Esophagus squamous epithelium (tissue), 5 donors: ENCODE measurements at regions not wholly inside any gene's neighbourhood (a gene's known extent, or its start where the extent isn't known, plus 50 kb on each side); places are given as distances from the start of the nearest gene placed in this dataset.

ENCODE experiments used
- DNase-seq: peaks from one replicate; lab custom pipeline; 2025; lab: John Stamatoyannopoulos, UW
- H3K27ac ChIP-seq, 4 donors: fragments of 200-600 bp; sonication (generic); one replicate each; pipeline ENCODE4 v1.5.1; 2016 to 2019; ENCODE audit warnings: mild to moderate bottlenecking in 1 of 4
- H3K27me3 ChIP-seq, 4 donors: fragments of 200-600 bp; sonication (generic); 1 replicate in 3 of 4; 2 replicates in 1 of 4; pipeline versions ENCODE4 v1.5.1 to v1.6.0; 2017 to 2021; ENCODE audit warnings: antibody characterized with exemption in 1 of 4
- H3K36me3 ChIP-seq, 3 donors: fragments of 200-600 bp; sonication (generic); one replicate each; pipeline ENCODE4 v1.5.1; 2016 to 2019
- H3K4me1 ChIP-seq, 3 donors: fragments of 200-600 bp; sonication (generic); one replicate each; pipeline ENCODE4 v1.5.1; 2017 to 2019
- H3K4me3 ChIP-seq, 4 donors: fragments of 200-600 bp; sonication (generic); 1 replicate in 3 of 4; 2 replicates in 1 of 4; pipeline ENCODE4 v1.5.1; 2016 to 2019; ENCODE audit warnings: mild to moderate bottlenecking in 2 of 4, moderate library complexity in 1 of 4
- H3K9me3 ChIP-seq, 3 donors: fragments of 200-600 bp; sonication (generic); one replicate each; pipeline ENCODE4 v1.5.1; 2016 to 2019
- POLR2A ChIP-seq, 4 donors: fragments of 450-650 bp; IDR thresholded peaks; one replicate each; pipeline ENCODE4 v1.6.1; 2017; ENCODE audit warnings: antibody characterized with exemption in 4 of 4, mild to moderate bottlenecking in 4 of 4, moderate library complexity in 3 of 4
- WGBS, 2 donors: methylation state at CpG; one replicate each; pipeline ENCODE4 v1.1.5; 2018; 5-methylcytosine and 5-hydroxymethylcytosine counted together
- intact Hi-C: fragments of 100-400 bp; cut with DNase I; formaldehyde crosslinking; loops from one replicate; pipeline ENCODE4 v1.15.0; 2022
- TF ChIP-seq, protein P1 (sequence below), 6 experiments: fragments of 450-650 bp in 4 of 6; fragments of 200-600 bp in 2 of 6; sonication (generic) in 2 of 6; IDR thresholded peaks; one replicate each; pipeline ENCODE4 v1.5.1; 2016 to 2019; ENCODE audit warnings: antibody characterized with exemption in 6 of 6, mild to moderate bottlenecking in 4 of 6, moderate library complexity in 4 of 6
- donor health status: DM: yes; HTN: yes; CAD: no.

DNA sequence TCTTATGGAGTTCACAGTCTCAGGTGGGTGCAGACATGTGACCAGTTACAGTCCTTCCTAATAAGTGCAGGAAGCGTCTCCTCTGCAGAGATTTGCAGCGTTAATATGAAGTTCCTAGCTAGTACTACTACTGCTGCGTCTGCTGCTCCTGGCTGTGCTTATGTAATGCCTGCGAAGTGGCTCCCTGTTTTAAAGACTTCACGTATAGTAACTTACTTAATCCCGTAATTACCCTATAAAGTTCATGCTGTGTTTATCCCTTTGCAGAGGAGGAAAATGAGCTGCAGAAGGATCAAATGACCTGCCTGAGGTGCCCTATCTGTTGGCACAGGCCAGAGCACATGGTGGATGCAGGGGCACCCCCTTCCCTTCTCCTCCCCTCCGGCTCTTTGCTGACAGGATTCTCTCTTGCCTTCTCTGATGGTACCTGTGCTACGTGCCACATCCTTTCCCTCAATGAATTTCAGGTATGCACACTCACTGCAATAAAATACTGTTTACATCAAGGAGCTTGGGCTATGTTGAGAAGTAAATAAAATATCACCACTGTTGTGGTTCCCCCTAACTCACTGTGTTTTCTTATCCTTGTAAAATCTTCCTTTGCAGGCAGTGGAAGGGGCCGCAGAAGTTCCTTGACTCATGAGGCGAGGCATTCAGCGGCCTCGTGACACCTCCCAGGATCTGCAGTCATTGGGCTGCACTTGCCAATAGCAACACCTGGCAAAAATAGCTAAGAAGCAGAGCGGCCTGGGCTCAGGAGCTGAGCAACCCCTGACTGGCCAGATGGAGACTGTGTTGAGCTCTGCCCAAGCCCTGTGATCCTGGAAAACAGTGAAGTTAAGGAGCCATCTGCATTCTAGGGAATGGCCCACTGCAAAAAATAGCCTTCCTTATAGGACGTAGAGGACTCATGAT, 188.9 kb upstream of the ATP10A start:
- TF ChIP-seq POLR2A (IDR thresholded peaks at IDR 0.05), result no peak
- TF ChIP-seq, protein P1, sequence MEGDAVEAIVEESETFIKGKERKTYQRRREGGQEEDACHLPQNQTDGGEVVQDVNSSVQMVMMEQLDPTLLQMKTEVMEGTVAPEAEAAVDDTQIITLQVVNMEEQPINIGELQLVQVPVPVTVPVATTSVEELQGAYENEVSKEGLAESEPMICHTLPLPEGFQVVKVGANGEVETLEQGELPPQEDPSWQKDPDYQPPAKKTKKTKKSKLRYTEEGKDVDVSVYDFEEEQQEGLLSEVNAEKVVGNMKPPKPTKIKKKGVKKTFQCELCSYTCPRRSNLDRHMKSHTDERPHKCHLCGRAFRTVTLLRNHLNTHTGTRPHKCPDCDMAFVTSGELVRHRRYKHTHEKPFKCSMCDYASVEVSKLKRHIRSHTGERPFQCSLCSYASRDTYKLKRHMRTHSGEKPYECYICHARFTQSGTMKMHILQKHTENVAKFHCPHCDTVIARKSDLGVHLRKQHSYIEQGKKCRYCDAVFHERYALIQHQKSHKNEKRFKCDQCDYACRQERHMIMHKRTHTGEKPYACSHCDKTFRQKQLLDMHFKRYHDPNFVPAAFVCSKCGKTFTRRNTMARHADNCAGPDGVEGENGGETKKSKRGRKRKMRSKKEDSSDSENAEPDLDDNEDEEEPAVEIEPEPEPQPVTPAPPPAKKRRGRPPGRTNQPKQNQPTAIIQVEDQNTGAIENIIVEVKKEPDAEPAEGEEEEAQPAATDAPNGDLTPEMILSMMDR (IDR thresholded peaks at IDR 0.05), result no peak
- no peak overlapping the region for H3K4me3 ChIP-seq
- H3K27me3 ChIP-seq, result no peaks in the 10 kb centered on the region
- no peaks in the 10 kb centered on the region for H3K4me1 ChIP-seq
- no peak overlapping the region for H3K27ac ChIP-seq
- no peaks in the 10 kb centered on the region for H3K9me3 ChIP-seq
- no peaks in the 10 kb centered on the region for H3K36me3 ChIP-seq
- WGBS, 2 donors, result 60 to 84% methylated on average over 13 to 14 of the region's 14 CpGs
- DNase-seq, result no peak
- intact Hi-C loops, result no loop called here

DNA sequence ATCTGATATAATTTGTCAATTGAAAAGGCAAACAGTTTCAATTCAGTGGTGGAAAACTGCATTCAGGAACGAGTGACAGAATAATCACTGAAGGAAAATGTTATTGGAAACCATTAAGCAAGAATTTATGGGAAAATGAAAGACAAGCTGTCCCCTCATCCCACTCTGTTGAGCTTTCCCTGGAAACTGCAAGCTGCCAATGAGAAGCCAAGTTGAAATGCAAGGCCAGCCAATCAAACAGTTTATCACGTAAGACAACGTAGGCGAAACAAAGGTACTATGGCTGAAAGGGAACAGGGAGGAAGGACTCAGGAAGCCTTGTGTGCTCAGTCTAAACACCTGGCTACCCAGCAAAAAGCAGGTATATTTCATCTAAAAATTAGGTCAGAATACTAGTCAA, 187.9 kb upstream of the ATP10A start:
- no peak for TF ChIP-seq POLR2A (IDR thresholded peaks at IDR 0.05)
- TF ChIP-seq, protein P1 (IDR thresholded peaks at IDR 0.05), result no peak
- Histone ChIP-seq H3K9me3 (no peaks in the 10 kb centered on the region), H3K27me3 (no peaks in the 10 kb centered on the region), H3K4me3 (no peak overlapping the region), H3K36me3 (no peaks in the 10 kb centered on the region), H3K27ac (no peak overlapping the region), H3K4me1 (no peaks in the 10 kb centered on the region)
- no peak for DNase-seq
- 59 to 76% methylated on average over 4 of the region's 4 CpGs for WGBS, 2 donors
- intact Hi-C loops, result no loop called here

DNA sequence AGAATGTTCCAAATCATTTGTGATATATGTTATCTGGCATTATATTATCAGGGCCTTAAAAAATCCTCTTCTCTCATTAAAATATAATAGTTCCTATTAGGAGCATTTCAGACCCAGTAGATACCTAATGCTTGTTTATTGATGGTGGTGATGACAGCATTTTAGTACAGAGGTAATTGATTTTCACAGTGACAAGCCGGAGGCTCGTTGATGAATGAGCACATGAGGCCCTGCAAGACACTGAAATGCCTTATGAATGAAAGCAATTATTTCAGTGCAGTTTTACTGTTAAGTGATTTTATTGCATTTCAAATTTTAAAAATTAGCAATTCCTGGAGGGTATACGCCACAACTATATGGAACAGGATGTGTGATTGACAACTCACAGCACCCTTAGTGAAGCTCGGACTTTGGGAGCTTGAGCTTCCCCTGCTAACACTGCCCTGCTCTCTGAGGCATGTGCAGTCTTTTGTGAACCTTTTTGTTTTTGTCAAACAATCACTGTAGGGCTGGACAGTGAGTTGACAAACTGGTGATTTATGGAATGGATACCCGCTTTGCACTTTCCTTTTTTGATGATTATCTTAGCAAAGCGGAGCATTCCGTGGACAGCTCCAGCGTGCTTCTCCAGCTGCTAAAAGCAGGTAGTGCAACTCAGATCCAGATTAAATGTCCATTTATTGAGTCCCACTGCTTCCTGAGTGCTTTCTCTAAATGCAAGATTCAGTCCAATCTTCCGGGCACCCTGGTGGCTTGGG, 187.0 kb upstream of the ATP10A start:
- intact Hi-C loops, result no loop called here
- Histone ChIP-seq H3K36me3 (no peaks in the 10 kb centered on the region), H3K9me3 (no peaks in the 10 kb centered on the region), H3K27ac (no peak overlapping the region), H3K27me3 (no peaks in the 10 kb centered on the region), H3K4me1 (no peaks in the 10 kb centered on the region), H3K4me3 (no peak overlapping the region)
- WGBS, 2 donors, result 66 to 70% methylated on average over 9 of the region's 9 CpGs
- TF ChIP-seq, protein P1 (IDR thresholded peaks at IDR 0.05), result no peak
- no peak for TF ChIP-seq POLR2A (IDR thresholded peaks at IDR 0.05)
- DNase-seq, result no peak

DNA sequence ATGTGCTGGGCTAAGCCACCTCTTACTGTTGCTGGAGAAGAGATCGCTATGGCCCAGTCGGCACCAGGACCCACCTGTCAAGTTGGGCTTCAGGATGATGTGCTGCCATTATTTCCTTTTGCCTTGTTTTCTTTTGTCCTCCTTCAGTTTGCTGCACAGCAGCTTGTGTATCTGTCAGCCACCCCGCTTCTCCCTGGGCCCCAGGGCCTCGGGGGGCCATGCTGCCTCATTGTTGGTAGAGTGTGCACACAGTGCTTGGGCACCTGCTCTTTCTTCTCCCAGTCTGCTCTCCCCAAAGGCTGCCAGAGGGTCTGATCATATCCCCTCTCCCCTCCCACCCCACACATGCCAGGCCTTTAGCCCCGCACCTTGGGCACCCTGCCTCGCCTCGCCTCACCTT, 185.5 kb upstream of the ATP10A start:
- intact Hi-C loops, result no loop called here
- H3K27ac ChIP-seq, result no peak overlapping the region
- H3K27me3 ChIP-seq, result no peaks in the 10 kb centered on the region
- 84 to 94% methylated on average over 7 of the region's 7 CpGs for WGBS, 2 donors
- no peaks in the 10 kb centered on the region for H3K36me3 ChIP-seq
- no peaks in the 10 kb centered on the region for H3K4me1 ChIP-seq
- TF ChIP-seq, protein P1 (IDR thresholded peaks at IDR 0.05), result no peak
- no peak for TF ChIP-seq POLR2A (IDR thresholded peaks at IDR 0.05)
- H3K4me3 ChIP-seq, result no peak overlapping the region
- no peak for DNase-seq
- no peaks in the 10 kb centered on the region for H3K9me3 ChIP-seq

DNA sequence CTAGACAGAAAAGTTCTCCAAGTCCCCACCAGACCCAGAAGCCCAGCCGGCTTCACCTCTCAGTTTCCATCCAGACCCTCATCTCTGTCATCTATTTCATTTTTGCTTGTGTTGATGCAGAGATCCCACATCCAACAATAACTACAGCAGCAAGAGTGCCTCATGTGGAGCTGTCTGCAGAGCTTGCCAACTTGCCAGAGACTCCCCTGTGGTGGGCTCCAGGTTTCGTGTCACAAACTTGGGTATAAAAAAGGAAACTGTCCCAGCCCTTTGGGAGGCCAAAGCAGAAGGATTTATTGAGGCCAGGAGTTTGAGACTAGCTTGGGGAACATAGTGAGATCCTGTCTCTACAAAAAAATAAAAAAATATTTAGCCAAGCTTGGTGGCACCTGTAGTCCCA, 182.4 kb upstream of the ATP10A start:
- TF ChIP-seq POLR2A (IDR thresholded peaks at IDR 0.05), result no peak
- Histone ChIP-seq H3K27ac (no peak overlapping the region), H3K4me1 (no peaks in the 10 kb centered on the region), H3K4me3 (no peak overlapping the region), H3K27me3 (no peaks in the 10 kb centered on the region), H3K36me3 (no peaks in the 10 kb centered on the region), H3K9me3 (no peaks in the 10 kb centered on the region)
- intact Hi-C loops, result no loop called here
- WGBS, 2 donors, result 77 to 83% methylated on average over 2 of the region's 2 CpGs
- no peak for DNase-seq
